GM23248 (cell line): ENCODE measurements at regions not wholly inside any gene's neighbourhood (a gene's known extent, or its start where the extent isn't known, plus 50 kb on each side); places are given as distances from the start of the nearest gene placed in this dataset.

Source experiments
- DNase-seq: peaks from one replicate; pipeline ENCODE4 v3.0.0-alpha.2; 2015
- H2AFZ ChIP-seq: fragments of 200-600 bp; sonication (generic); 2 replicates; pipeline ENCODE4 v1.6.1; 2016; ENCODE audit warnings: antibody characterized with exemption
- H3F3A ChIP-seq: fragments of 200-600 bp; sonication (generic); 2 replicates; pipeline ENCODE4 v1.6.1; 2016; ENCODE audit warnings: mild to moderate bottlenecking, antibody characterized with exemption, mixed run types; ENCODE audit not compliant: insufficient read depth
- H3K27ac ChIP-seq: fragments of 200-600 bp; sonication (generic); 2 replicates; pipeline ENCODE4 v1.5.1; 2016; ENCODE audit warnings: mild to moderate bottlenecking
- H3K27me3 ChIP-seq: fragments of 200-600 bp; sonication (generic); replicated peaks from 2 replicates; pipeline ENCODE4 v1.6.1; 2016; ENCODE audit warnings: mild to moderate bottlenecking; ENCODE audit not compliant: insufficient read depth
- H3K36me3 ChIP-seq: fragments of 200-600 bp; sonication (generic); 2 replicates; pipeline ENCODE4 v1.6.1; 2016; ENCODE audit warnings: low read depth, mild to moderate bottlenecking
- H3K4me1 ChIP-seq: fragments of 200-600 bp; sonication (generic); 2 replicates; pipeline ENCODE4 v1.6.1; 2016; ENCODE audit warnings: mild to moderate bottlenecking; ENCODE audit not compliant: insufficient read depth
- H3K4me2 ChIP-seq: fragments of 200-600 bp; sonication (generic); one replicate; pipeline ENCODE4 v1.6.1; 2016; ENCODE audit warnings: mild to moderate bottlenecking; ENCODE audit not compliant: unreplicated experiment
- H3K4me3 ChIP-seq: fragments of 200-600 bp; sonication (generic); 2 replicates; pipeline ENCODE4 v1.5.1; 2016; ENCODE audit warnings: mild to moderate bottlenecking
- H3K79me2 ChIP-seq: fragments of 200-600 bp; sonication (generic); 2 replicates; pipeline ENCODE4 v1.6.1; 2016; ENCODE audit warnings: mild to moderate bottlenecking; ENCODE audit not compliant: insufficient read depth
- H3K9ac ChIP-seq: fragments of 200-600 bp; sonication (generic); 2 replicates; pipeline ENCODE4 v1.6.1; 2016; ENCODE audit warnings: mild to moderate bottlenecking
- H3K9me2 ChIP-seq: fragments of 200-600 bp; sonication (generic); 2 replicates; pipeline ENCODE4 v1.6.1; 2016; ENCODE audit warnings: mixed run types, mild to moderate bottlenecking, moderate library complexity; ENCODE audit not compliant: insufficient read depth
- H3K9me3 ChIP-seq: fragments of 200-600 bp; sonication (generic); one replicate; pipeline ENCODE4 v1.6.1; 2017; ENCODE audit warnings: low read depth
- H4K20me1 ChIP-seq: fragments of 200-600 bp; sonication (generic); 2 replicates; pipeline ENCODE4 v1.6.0; 2016; ENCODE audit not compliant: insufficient read depth
- EZH2 ChIP-seq: fragments of 200-600 bp; sonication (generic); IDR thresholded peaks from 2 replicates; pipeline ENCODE4 v1.6.1; 2018; ENCODE audit warnings: antibody characterized with exemption, mild to moderate bottlenecking; ENCODE audit not compliant: insufficient read depth, poor library complexity, severe bottlenecking
- EZH2phosphoT487 ChIP-seq: fragments of 200-600 bp; sonication (generic); IDR thresholded peaks from 2 replicates; pipeline ENCODE4 v1.6.1; 2018; ENCODE audit warnings: antibody characterized with exemption, moderate library complexity, mild to moderate bottlenecking, low read depth; ENCODE audit not compliant: insufficient read depth
- WGBS, 2 experiments: methylation state at CpG; one replicate each; pipeline ENCODE4 v1.1.6; 2015 to 2017; ENCODE audit warnings: low lambda C conversion rate in 2 of 2, low coverage in 1 of 2; ENCODE audit errors: missing lambda C conversion rate in 2 of 2; 5-methylcytosine and 5-hydroxymethylcytosine counted together
- in situ Hi-C: fragments of 300-500 bp; cut with MboI; formaldehyde crosslinking; loops from 2 replicates; pipeline ENCODE4 v1.15.0; 2020

DNA sequence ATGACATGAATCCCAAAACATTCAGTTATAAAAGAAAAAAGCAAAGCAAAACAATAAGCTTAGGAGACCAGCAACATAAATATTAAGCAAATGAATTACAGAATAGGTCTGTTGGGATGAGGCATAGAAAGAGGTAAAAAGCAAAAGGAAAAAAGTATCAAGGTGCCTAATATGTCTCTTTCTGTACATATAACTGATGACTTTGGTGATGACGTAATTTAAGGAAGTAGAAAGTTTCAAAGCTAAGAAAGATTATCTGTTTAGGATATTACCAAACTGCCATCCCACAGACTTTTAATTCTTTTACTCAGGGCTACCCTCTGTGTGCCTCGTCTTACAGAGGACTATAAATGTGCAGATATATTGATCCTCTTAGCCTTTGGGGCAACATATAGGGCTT lies 1066.5 kb downstream of the SORCS3 start:
- TF ChIP-seq EZH2, result no peak
- no peaks in the 10 kb centered on the region for H3F3A ChIP-seq
- no peak overlapping the region for H3K9ac ChIP-seq
- 7 to 8% methylated on average over 2 of the region's 2 CpGs for WGBS, 2 experiments
- H3K9me3 ChIP-seq, result no peaks in the 10 kb centered on the region
- DNase-seq, result no peak
- no peaks in the 10 kb centered on the region for H3K79me2 ChIP-seq
- no peaks in the 10 kb centered on the region for H3K36me3 ChIP-seq
- in situ Hi-C loops, result no loop called here
- H3K4me2 ChIP-seq, result no peak overlapping the region
- no peaks in the 10 kb centered on the region for H3K9me2 ChIP-seq
- H3K4me3 ChIP-seq, result no peak overlapping the region
- no peaks in the 10 kb centered on the region for H3K27me3 ChIP-seq
- H3K4me1 ChIP-seq, result no peaks in the 10 kb centered on the region
- H3K27ac ChIP-seq, result no peak overlapping the region
- H4K20me1 ChIP-seq, result no peaks in the 10 kb centered on the region
- H2AFZ ChIP-seq, result no peak overlapping the region

DNA sequence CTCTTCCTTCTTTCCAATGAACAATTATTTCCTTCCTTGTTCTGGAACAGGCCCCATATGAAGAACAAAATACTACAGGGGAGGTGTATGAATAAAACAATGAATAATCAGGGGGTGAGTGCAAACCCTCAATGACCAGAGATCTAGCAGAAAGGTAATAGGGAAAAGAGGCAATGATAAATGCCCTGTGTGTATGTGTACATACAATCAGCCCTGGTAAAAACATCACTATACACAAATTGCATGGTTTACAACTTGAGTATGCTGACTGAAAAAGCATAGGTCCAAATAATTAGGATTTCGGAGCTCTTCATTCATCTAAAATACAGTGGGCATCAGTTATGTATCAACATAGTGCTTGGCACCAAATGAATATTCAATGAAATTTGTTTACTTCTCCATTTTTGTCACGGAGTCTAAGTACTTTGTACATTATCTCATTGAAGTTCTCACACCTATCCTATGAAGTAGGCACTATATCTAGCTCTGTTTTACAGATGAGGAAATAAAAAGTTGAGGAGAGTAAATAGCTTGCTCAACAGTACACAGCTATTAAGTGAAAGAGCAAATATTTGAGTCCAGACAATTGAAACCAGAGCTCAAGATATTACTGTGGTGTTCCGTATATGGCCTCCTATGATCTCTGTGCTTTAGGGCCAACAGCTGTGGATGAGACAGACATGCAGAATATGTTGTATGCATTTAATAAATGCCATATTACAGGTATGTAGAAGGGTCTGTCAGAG lies 1065.4 kb downstream of the SORCS3 start:
- no peak overlapping the region for H3K4me2 ChIP-seq
- no peak overlapping the region for H3K4me3 ChIP-seq
- no peaks in the 10 kb centered on the region for H3K27me3 ChIP-seq
- H3K9me3 ChIP-seq, result no peaks in the 10 kb centered on the region
- no peaks in the 10 kb centered on the region for H3F3A ChIP-seq
- DNase-seq, result no peak
- 18 to 22% methylated on average over 3 of the region's 3 CpGs for WGBS, 2 experiments
- H3K4me1 ChIP-seq, result no peaks in the 10 kb centered on the region
- H2AFZ ChIP-seq, result no peak overlapping the region
- no peaks in the 10 kb centered on the region for H3K9me2 ChIP-seq
- no peaks in the 10 kb centered on the region for H4K20me1 ChIP-seq
- no peak overlapping the region for H3K27ac ChIP-seq
- no peaks in the 10 kb centered on the region for H3K36me3 ChIP-seq
- H3K79me2 ChIP-seq, result no peaks in the 10 kb centered on the region
- H3K9ac ChIP-seq, result no peak overlapping the region
- in situ Hi-C loops, result no loop called here
- no peak for TF ChIP-seq EZH2phosphoT487
- TF ChIP-seq EZH2, result no peak

DNA sequence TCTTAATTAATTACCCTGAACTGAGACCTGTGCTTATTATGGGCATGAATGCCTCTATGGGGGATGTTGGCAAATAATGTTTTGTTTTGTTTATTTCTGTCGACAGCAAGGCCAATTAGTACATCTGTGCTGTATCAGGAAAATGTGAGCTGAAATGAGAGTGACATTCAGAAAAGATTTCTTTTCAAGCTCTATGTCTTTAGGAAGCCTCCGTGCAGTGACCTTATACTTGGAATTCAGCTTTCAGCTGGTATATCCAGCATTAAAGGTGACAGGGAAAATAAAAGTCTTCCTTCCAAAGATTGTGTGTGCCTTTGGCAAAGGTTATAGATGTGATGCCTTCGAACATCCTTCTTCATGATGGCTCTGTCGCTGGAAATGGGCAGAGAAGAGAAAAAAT lies 1061.1 kb downstream of the SORCS3 start:
- Histone ChIP-seq H3K4me2 (no peak overlapping the region), H3K4me3 (no peak overlapping the region), H3K9me3 (no peaks in the 10 kb centered on the region), H3K9ac (no peak overlapping the region), H3K9me2 (no peaks in the 10 kb centered on the region), H3K27ac (no peak overlapping the region), H2AFZ (no peak overlapping the region), H3K79me2 (no peaks in the 10 kb centered on the region), H4K20me1 (no peaks in the 10 kb centered on the region), H3K27me3 (no peaks in the 10 kb centered on the region), H3F3A (no peaks in the 10 kb centered on the region), H3K4me1 (no peaks in the 10 kb centered on the region), H3K36me3 (no peaks in the 10 kb centered on the region)
- TF ChIP-seq EZH2 (no peak), EZH2phosphoT487 (no peak)
- DNase-seq, result no peak
- WGBS, 2 experiments, result 6 to 12% methylated on average over 4 of the region's 4 CpGs
- in situ Hi-C loops, result no loop called here

DNA sequence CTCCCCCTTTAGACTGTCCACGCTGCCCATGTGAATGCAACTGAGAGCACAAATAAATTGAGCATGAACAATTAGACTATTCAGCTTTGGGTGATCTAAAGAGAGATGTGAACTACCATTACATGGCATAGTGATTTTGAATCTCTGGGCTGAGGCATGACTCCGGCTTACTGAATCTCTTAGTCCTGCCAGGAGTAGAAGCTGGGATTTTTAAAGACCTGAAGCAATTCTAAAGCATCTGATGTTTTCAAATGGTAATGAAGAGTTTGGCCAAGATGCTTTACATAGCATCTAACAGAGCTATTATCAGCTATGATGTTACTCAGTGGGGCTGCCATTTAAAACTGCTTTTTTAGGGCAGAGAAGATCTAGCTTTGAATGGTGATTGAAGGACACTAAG lies 1059.1 kb downstream of the SORCS3 start:
- TF ChIP-seq EZH2 (no peak), EZH2phosphoT487 (no peak)
- Histone ChIP-seq H2AFZ (no peak overlapping the region), H4K20me1 (no peaks in the 10 kb centered on the region), H3K9me3 (no peaks in the 10 kb centered on the region), H3K9ac (no peak overlapping the region), H3K4me1 (no peaks in the 10 kb centered on the region), H3K9me2 (no peaks in the 10 kb centered on the region), H3K27ac (no peak overlapping the region), H3K27me3 (no peaks in the 10 kb centered on the region), H3K4me2 (no peak overlapping the region), H3K36me3 (no peaks in the 10 kb centered on the region), H3F3A (no peaks in the 10 kb centered on the region), H3K79me2 (no peaks in the 10 kb centered on the region), H3K4me3 (no peak overlapping the region)
- in situ Hi-C loops, result no loop called here
- DNase-seq, result no peak
- 15 to 16% methylated on average over 2 of the region's 2 CpGs for WGBS, 2 experiments

DNA sequence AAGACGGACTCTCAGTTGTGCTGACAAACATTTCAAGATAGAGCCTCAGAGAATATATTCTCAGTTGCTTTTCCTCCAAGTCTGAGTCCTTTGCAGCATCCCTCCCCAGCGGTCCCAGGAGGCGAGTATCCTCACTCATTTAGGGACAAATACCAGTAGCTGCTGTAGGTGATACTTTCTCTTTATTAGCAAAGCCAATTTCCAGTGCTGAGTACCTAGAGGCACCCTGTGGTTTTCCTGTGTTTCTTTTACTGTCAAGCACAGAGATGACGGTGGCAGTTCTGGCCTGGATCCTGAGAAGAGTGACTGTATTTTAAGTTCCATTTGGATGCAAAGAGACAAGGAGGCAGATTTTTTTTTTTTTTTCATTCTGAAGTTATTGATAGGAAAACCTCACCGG lies 1058.4 kb downstream of the SORCS3 start:
- H3K27ac ChIP-seq, result no peak overlapping the region
- no peak for TF ChIP-seq EZH2
- TF ChIP-seq EZH2phosphoT487, result no peak
- no peaks in the 10 kb centered on the region for H3K79me2 ChIP-seq
- no peaks in the 10 kb centered on the region for H3K4me1 ChIP-seq
- no peak for DNase-seq
- H3K4me2 ChIP-seq, result no peak overlapping the region
- H3K9ac ChIP-seq, result no peak overlapping the region
- no peak overlapping the region for H2AFZ ChIP-seq
- no peaks in the 10 kb centered on the region for H3F3A ChIP-seq
- H3K36me3 ChIP-seq, result no peaks in the 10 kb centered on the region
- H3K9me2 ChIP-seq, result no peaks in the 10 kb centered on the region
- in situ Hi-C loops, result no loop called here
- H3K9me3 ChIP-seq, result no peaks in the 10 kb centered on the region
- no peaks in the 10 kb centered on the region for H3K27me3 ChIP-seq
- no peak overlapping the region for H3K4me3 ChIP-seq
- H4K20me1 ChIP-seq, result no peaks in the 10 kb centered on the region
- 36 to 42% methylated on average over 5 of the region's 5 CpGs for WGBS, 2 experiments
